ENCODE measurements at regions not wholly inside any gene's neighbourhood (a gene's known extent, or its start where the extent isn't known, plus 50 kb on each side); places are given as distances from the start of the nearest gene placed in this dataset.

DNA sequence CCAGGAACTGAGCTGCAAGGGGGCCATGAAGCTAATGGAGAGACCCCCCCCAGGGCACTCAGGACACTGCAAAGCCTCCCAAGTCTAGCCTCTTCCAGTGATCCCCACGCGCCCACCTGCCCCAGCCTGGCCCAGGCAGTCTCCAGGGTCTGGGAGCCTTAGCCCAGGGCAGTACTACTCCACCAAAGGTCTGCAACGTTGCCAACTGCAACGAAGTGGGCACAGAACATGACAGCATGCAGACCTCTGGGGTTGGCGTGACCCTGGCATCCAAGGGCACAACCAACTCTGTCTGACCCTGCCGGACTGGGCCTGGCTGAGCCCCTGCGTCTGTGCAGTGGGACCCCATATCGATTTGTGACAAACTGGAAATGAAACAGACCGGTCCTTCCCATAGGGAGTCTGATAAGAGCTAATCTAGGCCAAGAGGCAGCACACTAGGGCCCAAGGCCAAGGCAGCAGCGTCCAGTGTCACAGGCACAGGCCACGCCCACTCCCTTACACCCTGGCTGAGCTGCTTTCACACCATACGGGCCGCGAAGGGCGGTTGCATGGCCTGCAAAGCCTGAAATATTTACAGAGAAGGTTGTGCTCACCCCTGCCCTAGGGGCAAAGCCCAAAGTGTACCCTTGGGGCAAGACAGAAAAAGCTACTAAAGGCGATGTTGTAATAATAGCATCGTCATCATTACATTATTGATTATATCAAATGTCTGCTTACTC, 76.7 kb downstream of the NCOR2 start:
- Histone ChIP-seq H3K4me3 (no peak overlapping the region), H3K36me3 (peaks cover 0 to 67% (median 24%) of the 10 kb centered on the region in 9 donors), H3K27me3 (no peaks in the 10 kb centered on the region), H3K4me1 (peaks cover 10 to 85% (median 64%) of the 10 kb centered on the region in 12 donors), H3K27ac (peak overlapping the region in 9 of 12 donors; percentile 0 to 70 (median 44)), H3K9me3 (no peaks in the 10 kb centered on the region)
- intact Hi-C loops (cut with DNase I): loop anchor here in 3 of 10 donors (5.0 to 10.0 kb wide), 2 partner anchors 33 to 106 kb away; no protein-coding TSS in a partner anchor
- TF ChIP-seq CTCF (IDR thresholded peaks at IDR 0.05) (no peak), POLR2A (IDR thresholded peaks at IDR 0.05) (no peak)
- peak; percentile 87 to 93 (median 92) for ATAC-seq
- DNase-seq: peak; percentile 87 to 96 (median 90)
- 36 to 42% (median 38%) methylated on average over 9 to 17 of the region's 17 CpGs for WGBS, 4 donors

DNA sequence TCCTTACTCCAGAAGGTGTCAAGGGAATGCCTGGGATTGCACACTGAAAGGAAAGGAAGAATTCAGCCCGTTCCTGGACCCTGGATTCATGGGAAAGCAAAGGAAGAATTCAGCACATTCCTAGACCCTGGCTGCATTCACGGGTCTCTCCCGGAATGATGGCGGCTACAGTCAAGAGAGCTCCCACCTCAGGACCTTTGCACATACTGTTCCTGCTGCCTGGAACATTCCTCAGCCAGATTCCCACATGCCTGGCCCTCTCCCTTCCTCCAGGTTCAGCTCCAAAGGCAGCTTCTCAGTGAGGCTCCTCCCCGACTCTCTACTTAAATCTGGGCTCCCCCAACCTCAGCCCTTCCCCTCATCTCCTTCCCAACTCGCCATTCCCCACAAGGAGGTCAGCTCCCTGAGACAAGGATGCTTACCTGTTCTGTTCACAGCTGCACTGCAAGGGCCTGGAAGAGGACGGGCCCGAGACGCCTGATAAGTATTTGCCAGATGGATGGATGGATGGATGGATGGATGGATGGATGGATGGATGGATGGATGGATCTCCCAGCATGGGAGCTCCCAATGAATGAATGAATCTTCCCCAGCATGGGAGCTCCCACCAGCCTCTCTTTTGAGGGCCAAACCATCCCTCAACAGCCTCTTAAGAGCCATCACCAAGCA, 77.4 kb downstream of the NCOR2 start:
- peak in 1 of 5 donors; percentile 18 for DNase-seq
- Histone ChIP-seq H3K4me1 (peaks cover 10 to 80% (median 60%) of the 10 kb centered on the region in 12 donors), H3K9me3 (no peaks in the 10 kb centered on the region), H3K4me3 (no peak overlapping the region), H3K36me3 (peaks cover 0 to 69% (median 29%) of the 10 kb centered on the region in 9 donors), H3K27ac (peak overlapping the region in 8 of 12 donors; percentile 23 to 70 (median 44)), H3K27me3 (no peaks in the 10 kb centered on the region)
- 90 to 97% (median 93%) methylated on average over 9 of the region's 9 CpGs for WGBS, 4 donors
- TF ChIP-seq CTCF (IDR thresholded peaks at IDR 0.05) (no peak), POLR2A (IDR thresholded peaks at IDR 0.05) (no peak)
- ATAC-seq: no peak
- intact Hi-C loops (cut with DNase I): loop anchor here in 4 of 10 donors (5.0 to 10.0 kb wide), 3 partner anchors 33 to 115 kb away; no protein-coding TSS in a partner anchor

GRCh38 chr12:124489220-124489619, 78.2 kb downstream of the NCOR2 start:
- no peak for TF ChIP-seq POLR2A (IDR thresholded peaks at IDR 0.05)
- no peak for TF ChIP-seq CTCF (IDR thresholded peaks at IDR 0.05)
- ATAC-seq (no peak), DNase-seq (no peak)
- H3K27ac ChIP-seq: peak overlapping the region in 2 of 12 donors; percentile 39 to 53
- no peaks in the 10 kb centered on the region for H3K9me3 ChIP-seq
- H3K36me3 ChIP-seq: peaks cover 0 to 68% (median 29%) of the 10 kb centered on the region in 9 donors
- H3K4me3 ChIP-seq: no peak overlapping the region
- 68 to 82% (median 79%) methylated on average over 6 of the region's 6 CpGs for WGBS, 4 donors
- intact Hi-C loops (cut with DNase I): loop anchor here in 1 of 10 donors (10.0 kb wide), 1 partner anchor 114 kb away; no protein-coding TSS in a partner anchor
- H3K4me1 ChIP-seq: peaks cover 10 to 74% (median 58%) of the 10 kb centered on the region in 12 donors
- H3K27me3 ChIP-seq: no peaks in the 10 kb centered on the region

GRCh38 chr12:124488520-124488919, 78.9 kb downstream of the NCOR2 start:
- peak in 3 of 5 donors; percentile 30 to 73 (median 44) for DNase-seq
- no peaks in the 10 kb centered on the region for H3K9me3 ChIP-seq
- H3K27ac ChIP-seq: peak overlapping the region in 7 of 12 donors; percentile 1 to 53 (median 32)
- H3K27me3 ChIP-seq: no peaks in the 10 kb centered on the region
- intact Hi-C loops (cut with DNase I): loop anchor here in 1 of 10 donors (10.0 kb wide), 1 partner anchor 114 kb away; no protein-coding TSS in a partner anchor
- H3K36me3 ChIP-seq: peaks cover 0 to 67% (median 29%) of the 10 kb centered on the region in 9 donors
- peak in 2 of 4 donors; percentile 41 to 43 for ATAC-seq
- WGBS, 4 donors: 63 to 78% (median 71%) methylated on average over 10 of the region's 10 CpGs
- no peak for TF ChIP-seq CTCF (IDR thresholded peaks at IDR 0.05)
- no peak for TF ChIP-seq POLR2A (IDR thresholded peaks at IDR 0.05)
- no peak overlapping the region for H3K4me3 ChIP-seq
- peaks cover 10 to 76% (median 54%) of the 10 kb centered on the region in 12 donors for H3K4me1 ChIP-seq
